ENCODE measurements at regions not wholly inside any gene's neighbourhood (a gene's known extent, or its start where the extent isn't known, plus 50 kb on each side); places are given as distances from the start of the nearest gene placed in this dataset.

- Mint-ChIP-seq H3K9me3 (ENCODE audit: insufficient read depth) (no peaks in the 10 kb centered on the region), H3K4me1 (no peaks in the 10 kb centered on the region), H3K4me3 (no peak overlapping the region), H3K27me3 (no peaks in the 10 kb centered on the region), H3K27ac (no peak overlapping the region)
- no peak overlapping the region for H2AFZ ChIP-seq (ENCODE audit: insufficient read depth, low read depth, low read length, poor library complexity, severe bottlenecking)
- no peak overlapping the region for H3K27ac ChIP-seq (ENCODE audit: low read length in 2 of 2)
- no peak overlapping the region for H3K9ac ChIP-seq (ENCODE audit: low read length)
- no peaks in the 10 kb centered on the region for H3K79me2 ChIP-seq (ENCODE audit: control insufficient read depth, insufficient read depth, low read length)
- peaks cover 0 to 3% (median 0%) of the 10 kb centered on the region in 3 donors for H3K9me3 ChIP-seq (ENCODE audit: control extremely low read depth in 1 of 3, control insufficient read depth in 2 of 3, insufficient read depth in 1 of 3, low read length in 2 of 3)
- WGBS (ENCODE audit: insufficient coverage), result 97% methylated on average over 3 of the region's 4 CpGs
- ChIA-PET CTCF (no interaction called here), POLR2A (no interaction called here)
- no peak overlapping the region for H3K4me3 ChIP-seq (ENCODE audit: control extremely low read depth in 1 of 5, extremely low read depth in 1 of 5, insufficient read depth in 1 of 5, low read depth in 2 of 5, low read length in 4 of 5)
- H4K20me1 ChIP-seq (ENCODE audit: control insufficient read depth, insufficient read depth, low read length, poor library complexity, severe bottlenecking), result no peaks in the 10 kb centered on the region
- no peak for TF ChIP-seq EZH2 (IDR thresholded peaks at IDR 0.05; ENCODE audit: borderline replicate concordance, insufficient read depth, low read depth, low read length, poor library complexity, severe bottlenecking)
- TF ChIP-seq CTCF (IDR thresholded peaks at IDR 0.05), result no peak
- H3K27me3 ChIP-seq (replicated peaks in 1 of 4; ENCODE audit: control extremely low read depth in 1 of 4, control insufficient read depth in 3 of 4, insufficient read depth in 4 of 4, low read length in 3 of 4), result no peaks in the 10 kb centered on the region
- H3K4me1 ChIP-seq (ENCODE audit: control insufficient read depth in 2 of 2, insufficient read depth in 2 of 2, low read length in 2 of 2), result no peaks in the 10 kb centered on the region
- ATAC-seq (ENCODE audit: low read depth), result no peak
- intact Hi-C loops (cut with micrococcal nuclease), result no loop called here
- DNase-seq, result no peak
- no peak overlapping the region for H3K4me2 ChIP-seq (replicated peaks; ENCODE audit: low read depth, low read length, poor library complexity, severe bottlenecking)
- H3K36me3 ChIP-seq (replicated peaks in 1 of 2; ENCODE audit: control extremely low read depth in 1 of 2, control insufficient read depth in 1 of 2, extremely low read depth in 1 of 2, insufficient read depth in 2 of 2, low read length in 1 of 2), result no peaks in the 10 kb centered on the region
Measured at GRCh38 chr17:72065556-72065955, 55.3 kb upstream of the SOX9 start.

- no peaks in the 10 kb centered on the region for H3K4me1 Mint-ChIP-seq
- no peak for ATAC-seq (ENCODE audit: low read depth)
- no CpG with 5 or more reads among the region's 1 CpG for WGBS (ENCODE audit: insufficient coverage)
- Histone ChIP-seq H3K27ac (ENCODE audit: low read length in 2 of 2) (no peak overlapping the region), H3K9ac (ENCODE audit: low read length) (no peak overlapping the region), H3K4me1 (ENCODE audit: control insufficient read depth in 2 of 2, insufficient read depth in 2 of 2, low read length in 2 of 2) (no peaks in the 10 kb centered on the region), H3K79me2 (ENCODE audit: control insufficient read depth, insufficient read depth, low read length) (no peaks in the 10 kb centered on the region), H4K20me1 (ENCODE audit: control insufficient read depth, insufficient read depth, low read length, poor library complexity, severe bottlenecking) (no peaks in the 10 kb centered on the region), H3K36me3 (replicated peaks in 1 of 2; ENCODE audit: control extremely low read depth in 1 of 2, control insufficient read depth in 1 of 2, extremely low read depth in 1 of 2, insufficient read depth in 2 of 2, low read length in 1 of 2) (no peaks in the 10 kb centered on the region), H3K4me3 (ENCODE audit: control extremely low read depth in 1 of 5, extremely low read depth in 1 of 5, insufficient read depth in 1 of 5, low read depth in 2 of 5, low read length in 4 of 5) (no peak overlapping the region), H3K27me3 (replicated peaks in 1 of 4; ENCODE audit: control extremely low read depth in 1 of 4, control insufficient read depth in 3 of 4, insufficient read depth in 4 of 4, low read length in 3 of 4) (peaks cover 0 to 3% (median 0%) of the 10 kb centered on the region in 4 experiments), H3K4me2 (replicated peaks; ENCODE audit: low read depth, low read length, poor library complexity, severe bottlenecking) (no peak overlapping the region), H2AFZ (ENCODE audit: insufficient read depth, low read depth, low read length, poor library complexity, severe bottlenecking) (no peak overlapping the region), H3K9me3 (ENCODE audit: control extremely low read depth in 1 of 3, control insufficient read depth in 2 of 3, insufficient read depth in 1 of 3, low read length in 2 of 3) (peaks cover 0 to 3% (median 0%) of the 10 kb centered on the region in 3 donors)
- no peaks in the 10 kb centered on the region for H3K9me3 Mint-ChIP-seq (ENCODE audit: insufficient read depth)
- no peak for TF ChIP-seq CTCF (IDR thresholded peaks at IDR 0.05)
- no peak for TF ChIP-seq EZH2 (IDR thresholded peaks at IDR 0.05; ENCODE audit: borderline replicate concordance, insufficient read depth, low read depth, low read length, poor library complexity, severe bottlenecking)
- CTCF ChIA-PET, result no interaction called here
- H3K27ac Mint-ChIP-seq, result no peak overlapping the region
- no peak for DNase-seq
- H3K27me3 Mint-ChIP-seq, result no peaks in the 10 kb centered on the region
- POLR2A ChIA-PET, result no interaction called here
- no peak overlapping the region for H3K4me3 Mint-ChIP-seq
- intact Hi-C loops (cut with micrococcal nuclease), result no loop called here
Measured at GRCh38 chr17:72068643-72069042, 52.2 kb upstream of the SOX9 start.

Measured in B cell (primary cell).